Trophoblast cell (in vitro differentiated cells and primary cell): ENCODE measurements at regions not wholly inside any gene's neighbourhood (a gene's known extent, or its start where the extent isn't known, plus 50 kb on each side); places are given as distances from the start of the nearest gene placed in this dataset.

ENCODE experiments used
- DNase-seq, 2 donors: peaks; one replicate each; pipeline ENCODE4 v3.0.0-alpha.2; 2016
- H2AFZ ChIP-seq: 2 replicates; pipeline ENCODE4 v1.6.1; 2013; ENCODE audit warnings: low read length, moderate library complexity, mild to moderate bottlenecking; ENCODE audit not compliant: insufficient read depth, poor library complexity
- H2AK5ac ChIP-seq: 2 replicates; pipeline ENCODE4 v1.6.1; 2013; ENCODE audit warnings: mild to moderate bottlenecking, low read length
- H2BK120ac ChIP-seq: 2 replicates; pipeline ENCODE4 v1.6.1; 2013; ENCODE audit warnings: low read length, mild to moderate bottlenecking, moderate library complexity; ENCODE audit not compliant: insufficient read depth, poor library complexity
- H2BK12ac ChIP-seq: 2 replicates; pipeline ENCODE4 v1.6.1; 2013; ENCODE audit warnings: mild to moderate bottlenecking, low read length, moderate library complexity
- H2BK5ac ChIP-seq: 2 replicates; pipeline ENCODE4 v1.6.1; 2013; ENCODE audit warnings: low read length, low read depth, moderate library complexity, mild to moderate bottlenecking; ENCODE audit not compliant: poor library complexity
- H3K14ac ChIP-seq: 2 replicates; pipeline ENCODE4 v1.6.1; 2013; ENCODE audit warnings: mild to moderate bottlenecking, low read length
- H3K18ac ChIP-seq: 2 replicates; pipeline ENCODE4 v1.6.1; 2013; ENCODE audit warnings: mild to moderate bottlenecking, low read length
- H3K23ac ChIP-seq: 2 replicates; pipeline ENCODE4 v1.6.1; 2013; ENCODE audit warnings: low read length
- H3K27ac ChIP-seq: 2 replicates; pipeline ENCODE4 v1.5.1; 2013; ENCODE audit warnings: low read depth, mild to moderate bottlenecking, inconsistent platforms, low read length, moderate library complexity
- H3K27me3 ChIP-seq: 2 replicates; pipeline ENCODE4 v1.6.1; 2013; ENCODE audit warnings: inconsistent platforms, mild to moderate bottlenecking, low read length, moderate library complexity; ENCODE audit not compliant: insufficient read depth
- H3K36me3 ChIP-seq, 2 experiments: 1 replicate in 1 of 2; 2 replicates in 1 of 2; pipeline ENCODE4 v1.6.1; 2013; ENCODE audit warnings: low read length in 2 of 2, mild to moderate bottlenecking in 2 of 2, moderate library complexity in 1 of 2; ENCODE audit not compliant: insufficient read depth in 2 of 2, control insufficient read depth in 1 of 2
- H3K4ac ChIP-seq: 2 replicates; pipeline ENCODE4 v1.6.1; 2013; ENCODE audit warnings: low read depth, mild to moderate bottlenecking, low read length, moderate library complexity
- H3K4me1 ChIP-seq, 2 experiments: 1 replicate in 1 of 2; 2 replicates in 1 of 2; pipeline ENCODE4 v1.6.1; 2013; ENCODE audit warnings: low read length in 2 of 2, mild to moderate bottlenecking in 2 of 2, moderate library complexity in 1 of 2; ENCODE audit not compliant: insufficient read depth in 2 of 2, control insufficient read depth in 1 of 2
- H3K4me2 ChIP-seq: 2 replicates; pipeline ENCODE4 v1.6.1; 2013; ENCODE audit warnings: inconsistent platforms, mild to moderate bottlenecking, low read length, moderate library complexity
- H3K4me3 ChIP-seq: 2 replicates; pipeline ENCODE4 v1.5.1; 2013; ENCODE audit warnings: mild to moderate bottlenecking, low read depth, low read length, inconsistent platforms
- H3K79me1 ChIP-seq: one replicate; pipeline ENCODE4 v1.6.1; 2013; ENCODE audit warnings: low read length
- H3K79me2 ChIP-seq: 2 replicates; pipeline ENCODE4 v1.6.1; 2013; ENCODE audit warnings: low read length, mild to moderate bottlenecking; ENCODE audit not compliant: control insufficient read depth, insufficient read depth, poor library complexity
- H3K9ac ChIP-seq: 2 replicates; pipeline ENCODE4 v1.6.1; 2013; ENCODE audit warnings: mild to moderate bottlenecking, low read length
- H3K9me3 ChIP-seq: 2 replicates; pipeline ENCODE4 v1.6.1; 2013; ENCODE audit warnings: low read depth, mild to moderate bottlenecking, control low read depth, inconsistent platforms, low read length; ENCODE audit not compliant: insufficient read depth
- H4K12ac ChIP-seq: 2 replicates; pipeline ENCODE4 v1.6.1; 2013; ENCODE audit warnings: low read depth, mild to moderate bottlenecking, low read length, moderate library complexity
- H4K8ac ChIP-seq: 2 replicates; pipeline ENCODE4 v1.6.1; 2013; ENCODE audit warnings: low read depth, mild to moderate bottlenecking, low read length, moderate library complexity
- H4K91ac ChIP-seq: one replicate; pipeline ENCODE4 v1.6.1; 2013; ENCODE audit warnings: low read depth, mild to moderate bottlenecking, low read length, moderate library complexity
- WGBS: extraction: QIAGEN DNeasy Blood & Tissue Kit; methylation state at CpG from one replicate; pipeline ENCODE4 v1.1.7; 2013; ENCODE audit warnings: missing lambda C conversion rate; ENCODE audit not compliant: insufficient read length, insufficient coverage; ENCODE audit errors: extremely low coverage; 5-methylcytosine and 5-hydroxymethylcytosine counted together

DNA sequence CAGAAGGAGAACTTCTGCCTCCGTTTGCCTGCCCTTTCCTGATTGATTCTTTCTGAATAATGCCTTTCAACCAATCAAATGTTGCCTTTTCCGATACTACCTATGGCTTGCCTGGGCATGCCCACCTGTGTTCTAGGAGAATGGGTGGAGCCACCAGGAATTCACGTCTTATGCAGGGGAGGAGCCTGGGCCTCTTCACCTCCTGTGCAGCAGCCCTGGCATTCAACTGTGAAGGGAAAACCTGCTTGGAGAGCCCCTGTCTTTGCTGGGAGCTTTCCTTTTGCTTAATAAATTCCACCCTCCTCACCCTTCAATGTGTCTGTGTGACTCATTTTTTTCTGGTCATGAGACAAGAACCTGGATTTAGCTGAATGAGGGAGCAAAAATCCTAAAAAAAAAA, 730.7 kb downstream of the UQCRFS1 start:
- Histone ChIP-seq H3K79me2 (peaks cover 2% of the 10 kb centered on the region), H2BK12ac (no peak overlapping the region), H3K9me3 (no peaks in the 10 kb centered on the region), H3K79me1 (peaks cover 5% of the 10 kb centered on the region), H2AFZ (no peak overlapping the region), H2BK5ac (peak overlapping the region; percentile 11), H3K18ac (no peak overlapping the region), H3K4me1 (peaks cover 3 to 4% of the 10 kb centered on the region in 2 experiments), H3K4me3 (no peak overlapping the region), H3K4me2 (no peak overlapping the region), H3K27ac (no peak overlapping the region), H4K91ac (peak overlapping the region; percentile 60), H3K27me3 (no peaks in the 10 kb centered on the region), H3K23ac (no peak overlapping the region), H4K12ac (no peak overlapping the region), H2AK5ac (no peak overlapping the region), H3K4ac (no peak overlapping the region), H4K8ac (no peak overlapping the region), H2BK120ac (no peak overlapping the region), H3K9ac (no peak overlapping the region), H3K14ac (no peak overlapping the region), H3K36me3 (no peaks in the 10 kb centered on the region)
- no CpG with 5 or more reads among the region's 3 CpGs for WGBS
- no peak for DNase-seq

DNA sequence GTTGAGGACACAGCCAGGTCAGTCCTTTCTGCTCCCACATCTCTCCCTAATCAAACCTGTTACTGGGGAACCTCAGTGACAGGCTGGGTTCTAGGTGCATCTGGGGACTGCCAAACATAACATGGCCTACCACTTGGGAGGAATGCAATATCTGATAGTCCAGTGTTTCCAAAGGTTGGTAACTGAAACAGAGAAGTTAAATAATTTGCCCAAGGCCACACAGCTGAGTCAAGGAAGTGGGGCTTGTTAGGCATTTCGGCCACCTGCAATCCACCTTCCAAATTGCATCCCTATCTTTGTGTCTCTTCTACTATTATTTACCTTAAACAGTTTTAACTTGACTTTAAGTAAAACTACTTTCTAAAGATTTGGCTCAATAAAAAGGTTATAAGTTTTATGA, 731.3 kb downstream of the UQCRFS1 start:
- no CpG with 5 or more reads among the region's 1 CpG for WGBS
- Histone ChIP-seq H3K27me3 (no peaks in the 10 kb centered on the region), H4K12ac (peak overlapping the region; percentile 12), H2BK5ac (peak overlapping the region; percentile 68), H2BK12ac (peak overlapping the region; percentile 81), H3K27ac (no peak overlapping the region), H3K23ac (no peak overlapping the region), H3K4me1 (peaks cover 3 to 4% of the 10 kb centered on the region in 2 experiments), H2AFZ (no peak overlapping the region), H3K79me2 (peaks cover 2% of the 10 kb centered on the region), H3K36me3 (no peaks in the 10 kb centered on the region), H3K18ac (peak overlapping the region; percentile 90), H3K4ac (peak overlapping the region; percentile 77), H4K91ac (peak overlapping the region; percentile 86), H3K79me1 (peaks cover 5% of the 10 kb centered on the region), H3K4me2 (no peak overlapping the region), H2AK5ac (peak overlapping the region; percentile 64), H4K8ac (peak overlapping the region; percentile 62), H3K9me3 (no peaks in the 10 kb centered on the region), H3K4me3 (no peak overlapping the region), H3K9ac (no peak overlapping the region), H2BK120ac (peak overlapping the region; percentile 72), H3K14ac (peak overlapping the region; percentile 36)
- no peak for DNase-seq

DNA sequence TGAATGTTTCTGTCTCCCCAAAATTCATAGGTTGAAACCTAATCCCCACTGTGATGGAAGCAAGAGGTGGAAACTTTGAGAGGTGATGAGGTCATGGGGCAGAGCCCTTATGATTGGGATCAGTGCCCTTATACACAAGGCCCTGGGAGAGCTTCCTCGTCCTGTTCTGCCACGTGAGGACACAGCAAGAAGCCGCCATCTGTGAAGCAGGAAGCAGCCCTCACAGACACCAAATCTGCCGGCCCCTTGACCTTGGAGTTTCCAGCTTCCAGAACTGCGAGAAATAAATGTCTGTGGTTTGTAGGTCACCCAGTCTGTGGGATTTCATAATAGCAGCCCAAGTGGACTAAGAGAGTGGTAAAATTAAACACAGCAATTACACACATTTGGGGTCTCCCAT, 737.4 kb downstream of the UQCRFS1 start:
- Histone ChIP-seq H2AFZ (no peak overlapping the region), H3K23ac (no peak overlapping the region), H2AK5ac (no peak overlapping the region), H3K9me3 (no peaks in the 10 kb centered on the region), H3K36me3 (no peaks in the 10 kb centered on the region), H3K4me2 (no peak overlapping the region), H2BK12ac (no peak overlapping the region), H4K8ac (no peak overlapping the region), H3K9ac (no peak overlapping the region), H3K27ac (no peak overlapping the region), H3K79me1 (no peaks in the 10 kb centered on the region), H3K18ac (no peak overlapping the region), H3K27me3 (no peaks in the 10 kb centered on the region), H2BK5ac (no peak overlapping the region), H3K4me1 (peaks cover 0 to 3% of the 10 kb centered on the region in 2 experiments), H4K12ac (no peak overlapping the region), H4K91ac (no peak overlapping the region), H3K14ac (no peak overlapping the region), H3K4me3 (no peak overlapping the region), H3K79me2 (no peaks in the 10 kb centered on the region), H2BK120ac (no peak overlapping the region), H3K4ac (no peak overlapping the region)
- no CpG with 5 or more reads among the region's 5 CpGs for WGBS
- DNase-seq: peak in 1 of 2 donors; percentile 6

DNA sequence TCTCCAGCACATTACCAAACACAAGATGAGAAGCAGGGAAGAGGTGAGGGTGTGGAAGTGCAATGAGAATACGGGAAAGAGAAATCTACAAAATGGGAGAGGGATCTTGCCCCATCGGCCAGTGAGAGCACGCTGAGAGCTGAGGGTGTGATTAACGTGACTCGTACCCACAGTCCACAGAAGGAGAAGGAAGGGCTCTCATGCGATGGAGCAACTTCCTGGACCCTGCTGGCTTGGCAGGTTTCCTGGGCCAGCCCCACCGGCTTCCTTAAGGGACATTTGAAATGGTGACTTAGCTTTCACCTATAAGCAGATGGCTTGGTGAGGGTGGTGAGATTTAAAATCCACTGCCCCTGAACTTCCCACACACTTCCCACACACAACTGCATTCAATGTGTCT, 740.1 kb downstream of the UQCRFS1 start:
- no peak overlapping the region for H2BK5ac ChIP-seq
- no peak overlapping the region for H3K23ac ChIP-seq
- no CpG with 5 or more reads among the region's 7 CpGs for WGBS

More for the DNA sequence above, 740.1 kb downstream of the UQCRFS1 start:
- no peak overlapping the region for H3K27ac ChIP-seq
- H3K4me1 ChIP-seq: peaks cover 0 to 3% of the 10 kb centered on the region in 2 experiments
- H2AK5ac ChIP-seq: no peak overlapping the region
- peak; percentile 8 to 44 for DNase-seq
- H3K4me2 ChIP-seq: no peak overlapping the region
- H4K12ac ChIP-seq: no peak overlapping the region
- H4K8ac ChIP-seq: no peak overlapping the region
- H3K79me1 ChIP-seq: no peaks in the 10 kb centered on the region
- H2AFZ ChIP-seq: no peak overlapping the region
- no peak overlapping the region for H3K18ac ChIP-seq
- no peak overlapping the region for H2BK120ac ChIP-seq
- no peaks in the 10 kb centered on the region for H3K27me3 ChIP-seq
- no peaks in the 10 kb centered on the region for H3K9me3 ChIP-seq
- no peak overlapping the region for H3K4ac ChIP-seq
- H4K91ac ChIP-seq: no peak overlapping the region
- no peak overlapping the region for H3K14ac ChIP-seq
- no peaks in the 10 kb centered on the region for H3K36me3 ChIP-seq
- H3K4me3 ChIP-seq: no peak overlapping the region
- H3K79me2 ChIP-seq: no peaks in the 10 kb centered on the region
- no peak overlapping the region for H3K9ac ChIP-seq
- H2BK12ac ChIP-seq: no peak overlapping the region
